ENCODE measurements at regions not wholly inside any gene's neighbourhood (a gene's known extent, or its start where the extent isn't known, plus 50 kb on each side); places are given as distances from the start of the nearest gene placed in this dataset.
"Not testable (repeated sequence)": the region's sequence is repeated elsewhere in the genome, so short reads cannot be mapped to it uniquely, and the experiment has no call there.

- DNase-seq (ENCODE audit: extremely low spot score): no peak
- Histone ChIP-seq H3K36me3 (ENCODE audit: insufficient read depth) (no peaks in the 10 kb centered on the region), H3K27ac (ENCODE audit: low read depth) (no peak overlapping the region), H3K4me1 (ENCODE audit: insufficient read depth) (no peaks in the 10 kb centered on the region), H3K4me3 (ENCODE audit: low read depth, low read length) (no peak overlapping the region)
- WGBS: 37% methylated on average over 7 of the region's 7 CpGs
Measured at GRCh38 chr12:42921741-42922504, 332.4 kb upstream of the PRICKLE1 start.

GRCh38 chr12:42919691-42920090 lies 330.1 kb upstream of the PRICKLE1 start:
- Histone ChIP-seq H3K4me1 (ENCODE audit: insufficient read depth) (no peaks in the 10 kb centered on the region), H3K36me3 (ENCODE audit: insufficient read depth) (no peaks in the 10 kb centered on the region), H3K4me3 (ENCODE audit: low read depth, low read length) (no peak overlapping the region), H3K27ac (ENCODE audit: low read depth) (no peak overlapping the region)
- 81% methylated on average over 1 of the region's 1 CpG for WGBS
- DNase-seq (ENCODE audit: extremely low spot score): no peak

GRCh38 chr12:42918443-42918842 lies 328.9 kb upstream of the PRICKLE1 start:
- H3K4me3 ChIP-seq (ENCODE audit: low read depth, low read length): no peak overlapping the region
- no peak for DNase-seq (ENCODE audit: extremely low spot score)
- H3K36me3 ChIP-seq (ENCODE audit: insufficient read depth): no peaks in the 10 kb centered on the region
- no peak overlapping the region for H3K27ac ChIP-seq (ENCODE audit: low read depth)
- no peaks in the 10 kb centered on the region for H3K4me1 ChIP-seq (ENCODE audit: insufficient read depth)
- WGBS: 36% methylated on average over 3 of the region's 3 CpGs

- Histone ChIP-seq H3K4me3 (ENCODE audit: low read depth, low read length) (no peak overlapping the region), H3K27ac (ENCODE audit: low read depth) (no peak overlapping the region), H3K36me3 (ENCODE audit: insufficient read depth) (no peaks in the 10 kb centered on the region), H3K4me1 (ENCODE audit: insufficient read depth) (no peaks in the 10 kb centered on the region)
- no peak for DNase-seq (ENCODE audit: extremely low spot score)
- 84% methylated on average over 3 of the region's 3 CpGs for WGBS
Measured at GRCh38 chr12:42916143-42916542, 326.6 kb upstream of the PRICKLE1 start.

- WGBS: 75% methylated on average over 4 of the region's 4 CpGs
- H3K27ac ChIP-seq (ENCODE audit: low read depth): no peak overlapping the region
- no peak for DNase-seq (ENCODE audit: extremely low spot score)
- H3K4me3 ChIP-seq (ENCODE audit: low read depth, low read length): no peak overlapping the region
- no peaks in the 10 kb centered on the region for H3K4me1 ChIP-seq (ENCODE audit: insufficient read depth)
- no peaks in the 10 kb centered on the region for H3K36me3 ChIP-seq (ENCODE audit: insufficient read depth)
Measured at GRCh38 chr12:42915426-42915825, 325.9 kb upstream of the PRICKLE1 start.

GRCh38 chr12:42912367-42912766 lies 322.8 kb upstream of the PRICKLE1 start:
- Histone ChIP-seq H3K36me3 (ENCODE audit: insufficient read depth) (no peaks in the 10 kb centered on the region), H3K27ac (ENCODE audit: low read depth) (no peak overlapping the region), H3K4me3 (ENCODE audit: low read depth, low read length) (no peak overlapping the region), H3K4me1 (ENCODE audit: insufficient read depth) (no peaks in the 10 kb centered on the region)
- WGBS: 86% methylated on average over 1 of the region's 1 CpG
- DNase-seq (ENCODE audit: extremely low spot score): no peak

- 85% methylated on average over 6 of the region's 6 CpGs for WGBS
- no peak for DNase-seq (ENCODE audit: extremely low spot score)
- no peak overlapping the region for H3K27ac ChIP-seq (ENCODE audit: low read depth)
- H3K4me1 ChIP-seq (ENCODE audit: insufficient read depth): no peaks in the 10 kb centered on the region
- no peaks in the 10 kb centered on the region for H3K36me3 ChIP-seq (ENCODE audit: insufficient read depth)
- no peak overlapping the region for H3K4me3 ChIP-seq (ENCODE audit: low read depth, low read length)
Measured at GRCh38 chr12:42910656-42911055, 321.1 kb upstream of the PRICKLE1 start.

GRCh38 chr12:42908712-42909111 lies 319.2 kb upstream of the PRICKLE1 start:
- 61% methylated on average over 6 of the region's 6 CpGs for WGBS
- Histone ChIP-seq H3K4me1 (ENCODE audit: insufficient read depth) (no peaks in the 10 kb centered on the region), H3K27ac (ENCODE audit: low read depth) (no peak overlapping the region), H3K36me3 (ENCODE audit: insufficient read depth) (no peaks in the 10 kb centered on the region), H3K4me3 (ENCODE audit: low read depth, low read length) (no peak overlapping the region)
- no peak for DNase-seq (ENCODE audit: extremely low spot score)

- not testable (repeated sequence) for H3K4me1 ChIP-seq (ENCODE audit: insufficient read depth); H3K36me3 ChIP-seq (ENCODE audit: insufficient read depth)
- 95% methylated on average over 2 of the region's 2 CpGs for WGBS
Measured at GRCh38 chr12:42906801-42907200, 317.3 kb upstream of the PRICKLE1 start.

GRCh38 chr12:42905419-42905705 lies 315.8 kb upstream of the PRICKLE1 start:
- Histone ChIP-seq H3K27ac (ENCODE audit: low read depth) (no peak overlapping the region), H3K4me3 (ENCODE audit: low read depth, low read length) (no peak overlapping the region), H3K36me3 (ENCODE audit: insufficient read depth) (no peaks in the 10 kb centered on the region), H3K4me1 (ENCODE audit: insufficient read depth) (no peaks in the 10 kb centered on the region)
- WGBS: 88% methylated on average over 2 of the region's 2 CpGs
- no peak for DNase-seq (ENCODE audit: extremely low spot score)

More at GRCh38 chr12:42906801-42907200, 317.3 kb upstream of the PRICKLE1 start:
- H3K27ac ChIP-seq (ENCODE audit: low read depth); H3K4me3 ChIP-seq (ENCODE audit: low read depth, low read length); DNase-seq (ENCODE audit: extremely low spot score): not testable (repeated sequence)

- Histone ChIP-seq H3K27ac (ENCODE audit: low read depth) (no peak overlapping the region), H3K4me1 (ENCODE audit: insufficient read depth) (no peaks in the 10 kb centered on the region), H3K36me3 (ENCODE audit: insufficient read depth) (no peaks in the 10 kb centered on the region), H3K4me3 (ENCODE audit: low read depth, low read length) (no peak overlapping the region)
- WGBS: 70% methylated on average over 12 of the region's 12 CpGs
- no peak for DNase-seq (ENCODE audit: extremely low spot score)
Measured at GRCh38 chr12:42904683-42905418, 315.3 kb upstream of the PRICKLE1 start.

GRCh38 chr12:42903736-42904135 lies 314.2 kb upstream of the PRICKLE1 start:
- Histone ChIP-seq H3K4me3 (ENCODE audit: low read depth, low read length) (no peak overlapping the region), H3K27ac (ENCODE audit: low read depth) (no peak overlapping the region), H3K36me3 (ENCODE audit: insufficient read depth) (no peaks in the 10 kb centered on the region), H3K4me1 (ENCODE audit: insufficient read depth) (no peaks in the 10 kb centered on the region)
- DNase-seq (ENCODE audit: extremely low spot score): no peak
- 55% methylated on average over 3 of the region's 3 CpGs for WGBS

GRCh38 chr12:42902001-42902400 lies 312.5 kb upstream of the PRICKLE1 start:
- no peaks in the 10 kb centered on the region for H3K36me3 ChIP-seq (ENCODE audit: insufficient read depth)
- H3K27ac ChIP-seq (ENCODE audit: low read depth): no peak overlapping the region
- no peak for DNase-seq (ENCODE audit: extremely low spot score)
- no peaks in the 10 kb centered on the region for H3K4me1 ChIP-seq (ENCODE audit: insufficient read depth)
- WGBS: 95% methylated on average over 2 of the region's 2 CpGs
- H3K4me3 ChIP-seq (ENCODE audit: low read depth, low read length): no peak overlapping the region

GRCh38 chr12:42893803-42894202 lies 304.3 kb upstream of the PRICKLE1 start:
- no peak overlapping the region for H3K27ac ChIP-seq (ENCODE audit: low read depth)
- H3K4me1 ChIP-seq (ENCODE audit: insufficient read depth): no peaks in the 10 kb centered on the region
- no peak for DNase-seq (ENCODE audit: extremely low spot score)
- 92% methylated on average over 2 of the region's 2 CpGs for whole genome bisulfite sequencing
- H3K36me3 ChIP-seq (ENCODE audit: insufficient read depth): no peaks in the 10 kb centered on the region
- H3K4me3 ChIP-seq (ENCODE audit: low read depth, low read length): no peak overlapping the region
